ENCODE measurements at regions not wholly inside any gene's neighbourhood (a gene's known extent, or its start where the extent isn't known, plus 50 kb on each side); places are given as distances from the start of the nearest gene placed in this dataset.

- Histone ChIP-seq H3F3A (ENCODE audit: control insufficient read depth, insufficient read depth) (no peaks in the 10 kb centered on the region), H3K27me3 (ENCODE audit: control insufficient read depth, low read length) (no peaks in the 10 kb centered on the region), H3K4me1 (ENCODE audit: control insufficient read depth, low read length) (no peaks in the 10 kb centered on the region), H3K36me3 (ENCODE audit: control insufficient read depth, low read length) (no peaks in the 10 kb centered on the region), H3K4me2 (ENCODE audit: low read length) (no peak overlapping the region), H3K79me2 (ENCODE audit: control insufficient read depth, low read length) (no peaks in the 10 kb centered on the region), H3K9me2 (replicated peaks; ENCODE audit: control insufficient read depth, low read length) (no peaks in the 10 kb centered on the region), H3K4me3 (ENCODE audit: low read length) (no peak overlapping the region), H4K20me1 (ENCODE audit: control insufficient read depth, insufficient read depth, low read depth, low read length) (no peaks in the 10 kb centered on the region), H3K9me3 (ENCODE audit: control insufficient read depth, insufficient read depth, low read length) (no peaks in the 10 kb centered on the region), H3K27ac (ENCODE audit: low read depth, low read length) (no peak overlapping the region)
- TF ChIP-seq EZH2phosphoT487 (IDR thresholded peaks at IDR 0.05; ENCODE audit: borderline replicate concordance, low read length) (no peak), CTCF (IDR thresholded peaks at IDR 0.05; ENCODE audit: low read depth, low read length, poor library complexity, severe bottlenecking) (no peak)
Observed at GRCh38 chr9:90998573-90998972, 197.0 kb downstream of the SYK start.

DNA sequence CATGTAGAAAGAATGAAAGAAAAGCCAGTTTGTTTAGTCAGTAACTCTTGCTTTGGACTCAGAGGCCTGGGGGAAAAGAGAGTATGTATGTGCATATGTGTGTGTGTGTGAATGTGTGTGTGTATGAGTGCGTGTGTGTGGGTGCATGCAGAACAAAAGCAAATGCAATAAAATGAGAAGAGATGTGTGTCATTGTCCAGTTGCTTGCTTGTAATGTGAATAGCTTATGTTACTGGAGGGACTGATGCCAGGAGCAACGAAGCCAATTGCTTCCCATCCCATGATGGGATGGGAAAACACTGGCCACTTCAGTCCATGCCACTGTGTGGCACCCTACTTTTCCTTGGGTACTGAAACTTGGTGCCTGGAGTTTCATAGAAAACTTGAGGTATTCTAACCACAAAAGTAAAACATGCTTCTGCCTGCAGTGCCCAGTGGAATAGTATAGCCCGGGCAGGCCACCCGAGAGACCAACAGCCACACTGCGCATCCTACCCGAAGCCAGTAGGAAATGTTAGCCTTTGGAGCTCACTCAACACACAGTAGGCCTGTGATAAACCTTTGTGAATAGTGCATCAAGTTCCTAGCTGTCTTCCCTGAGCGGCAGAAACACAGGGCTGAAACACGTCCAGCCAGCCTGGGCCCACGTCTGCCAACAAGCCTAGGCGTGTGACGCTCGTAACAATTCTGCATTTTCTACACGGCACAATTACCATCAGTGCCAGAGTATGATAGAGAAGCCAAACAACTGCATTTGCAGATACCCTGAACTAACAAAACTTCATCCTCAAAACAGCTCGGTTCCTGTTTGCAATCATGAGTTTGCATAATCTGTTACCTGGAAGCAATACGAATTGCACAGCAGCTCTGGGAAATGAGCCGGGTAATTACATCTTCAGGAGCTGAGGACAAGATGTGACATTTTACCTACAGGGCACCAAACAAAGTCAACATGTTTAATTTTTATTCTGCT lies 198.1 kb downstream of the SYK start:
- TF ChIP-seq CTCF (IDR thresholded peaks at IDR 0.05; ENCODE audit: low read depth, low read length, poor library complexity, severe bottlenecking) (no peak), EZH2phosphoT487 (IDR thresholded peaks at IDR 0.05; ENCODE audit: borderline replicate concordance, low read length) (no peak)
- no peaks in the 10 kb centered on the region for H3F3A ChIP-seq (ENCODE audit: control insufficient read depth, insufficient read depth)
- no peaks in the 10 kb centered on the region for H3K27me3 ChIP-seq (ENCODE audit: control insufficient read depth, low read length)
- no peak overlapping the region for H3K4me2 ChIP-seq (ENCODE audit: low read length)
- H4K20me1 ChIP-seq (ENCODE audit: control insufficient read depth, insufficient read depth, low read depth, low read length): no peaks in the 10 kb centered on the region
- H3K79me2 ChIP-seq (ENCODE audit: control insufficient read depth, low read length): no peaks in the 10 kb centered on the region
- no peak overlapping the region for H3K27ac ChIP-seq (ENCODE audit: low read depth, low read length)
- no peak overlapping the region for H3K4me3 ChIP-seq (ENCODE audit: low read length)
- H3K4me1 ChIP-seq (ENCODE audit: control insufficient read depth, low read length): no peaks in the 10 kb centered on the region
- H3K36me3 ChIP-seq (ENCODE audit: control insufficient read depth, low read length): no peaks in the 10 kb centered on the region
- H3K9me2 ChIP-seq (replicated peaks; ENCODE audit: control insufficient read depth, low read length): no peaks in the 10 kb centered on the region
- no peaks in the 10 kb centered on the region for H3K9me3 ChIP-seq (ENCODE audit: control insufficient read depth, insufficient read depth, low read length)

DNA sequence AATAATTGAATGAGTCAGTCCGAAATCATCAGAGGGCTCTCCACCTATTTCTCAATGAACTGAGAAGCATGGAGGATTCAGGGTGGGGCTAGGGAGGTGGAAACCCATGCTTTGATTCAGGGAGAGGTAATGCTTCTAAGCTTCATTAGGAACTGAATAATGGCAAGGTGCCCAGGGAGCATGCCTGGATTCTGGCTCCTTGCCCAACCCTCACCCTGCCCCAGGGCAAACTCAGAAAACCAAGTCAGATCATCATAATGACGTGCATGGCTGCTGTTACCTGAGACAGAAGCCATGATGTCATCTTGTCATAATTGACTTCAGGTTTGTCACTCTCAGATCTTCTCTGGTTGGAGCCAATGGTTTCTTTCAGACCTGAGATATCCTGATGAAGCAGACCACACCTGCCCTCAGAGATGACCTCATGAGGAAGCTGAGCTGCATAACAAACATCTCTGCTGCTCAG lies 199.6 kb downstream of the SYK start:
- Histone ChIP-seq H3K4me2 (ENCODE audit: low read length) (no peak overlapping the region), H4K20me1 (ENCODE audit: control insufficient read depth, insufficient read depth, low read depth, low read length) (no peaks in the 10 kb centered on the region), H3K27me3 (ENCODE audit: control insufficient read depth, low read length) (no peaks in the 10 kb centered on the region), H3K36me3 (ENCODE audit: control insufficient read depth, low read length) (no peaks in the 10 kb centered on the region), H3F3A (ENCODE audit: control insufficient read depth, insufficient read depth) (no peaks in the 10 kb centered on the region), H3K4me1 (ENCODE audit: control insufficient read depth, low read length) (no peaks in the 10 kb centered on the region), H3K79me2 (ENCODE audit: control insufficient read depth, low read length) (no peaks in the 10 kb centered on the region), H3K9me3 (ENCODE audit: control insufficient read depth, insufficient read depth, low read length) (no peaks in the 10 kb centered on the region), H3K9me2 (replicated peaks; ENCODE audit: control insufficient read depth, low read length) (no peaks in the 10 kb centered on the region), H3K4me3 (ENCODE audit: low read length) (no peak overlapping the region), H3K27ac (ENCODE audit: low read depth, low read length) (no peak overlapping the region)
- TF ChIP-seq EZH2phosphoT487 (IDR thresholded peaks at IDR 0.05; ENCODE audit: borderline replicate concordance, low read length): no peak
- TF ChIP-seq CTCF (IDR thresholded peaks at IDR 0.05; ENCODE audit: low read depth, low read length, poor library complexity, severe bottlenecking): no peak

All from DOHH2 (cell line).